ENCODE measurements at regions not wholly inside any gene's neighbourhood (a gene's known extent, or its start where the extent isn't known, plus 50 kb on each side); places are given as distances from the start of the nearest gene placed in this dataset.

DNA sequence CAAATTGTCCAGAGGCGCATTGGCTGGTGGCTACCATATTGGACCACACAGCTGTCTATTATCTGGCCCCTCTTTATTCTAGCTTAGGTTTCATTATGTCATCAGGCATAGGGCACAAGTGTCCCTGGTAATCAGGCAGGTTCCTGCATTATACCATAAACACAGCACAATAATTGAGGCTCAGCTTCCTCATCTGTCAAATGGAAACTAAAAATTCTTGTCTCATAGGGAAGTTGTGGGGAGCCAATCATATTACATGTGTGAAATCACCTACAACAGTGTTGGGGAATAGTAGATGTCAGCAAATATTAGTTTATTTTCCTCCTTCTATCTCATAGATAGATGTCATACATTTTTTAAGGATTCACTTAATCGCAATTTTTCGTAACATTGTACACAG, 231.0 kb upstream of the SORL1-AS1 start:
- Histone ChIP-seq H3K4me3 (no peak overlapping the region), H3K27me3 (no peaks in the 10 kb centered on the region), H3K27ac (no peak overlapping the region), H3K4me1 (no peaks in the 10 kb centered on the region), H3K9me3 (no peaks in the 10 kb centered on the region), H3K36me3 (no peaks in the 10 kb centered on the region)
- no peak for TF ChIP-seq POLR2A (IDR thresholded peaks at IDR 0.05)
- intact Hi-C loops (cut with DNase I), result no loop called here
- 94 to 96% methylated on average over 3 of the region's 3 CpGs for WGBS, 2 donors
- DNase-seq, result no peak

Small RNA genes in the stretch of these regions (small RNA-seq; reads per million reads assigned to genes)
- 0 to 0.15 (median 0.04) reads per million in 4 donors for gene RNU6-256P
